Stimulated activated CD8-positive, alpha-beta memory T cell treated with anti-CD3 and anti-CD28 coated beads, Interleukin-4, amount 100 ng/mL, for 24 hours (primary cell): ENCODE measurements at regions not wholly inside any gene's neighbourhood (a gene's known extent, or its start where the extent isn't known, plus 50 kb on each side); places are given as distances from the start of the nearest gene placed in this dataset.
"Not testable (repeated sequence)": the region's sequence is repeated elsewhere in the genome, so short reads cannot be mapped to it uniquely, and the experiment has no call there.

Experiments used
- DNase-seq: peaks from one replicate; pipeline ENCODE4 v3.0.0-alpha.2; 2020; ENCODE audit warnings: low read depth

DNA sequence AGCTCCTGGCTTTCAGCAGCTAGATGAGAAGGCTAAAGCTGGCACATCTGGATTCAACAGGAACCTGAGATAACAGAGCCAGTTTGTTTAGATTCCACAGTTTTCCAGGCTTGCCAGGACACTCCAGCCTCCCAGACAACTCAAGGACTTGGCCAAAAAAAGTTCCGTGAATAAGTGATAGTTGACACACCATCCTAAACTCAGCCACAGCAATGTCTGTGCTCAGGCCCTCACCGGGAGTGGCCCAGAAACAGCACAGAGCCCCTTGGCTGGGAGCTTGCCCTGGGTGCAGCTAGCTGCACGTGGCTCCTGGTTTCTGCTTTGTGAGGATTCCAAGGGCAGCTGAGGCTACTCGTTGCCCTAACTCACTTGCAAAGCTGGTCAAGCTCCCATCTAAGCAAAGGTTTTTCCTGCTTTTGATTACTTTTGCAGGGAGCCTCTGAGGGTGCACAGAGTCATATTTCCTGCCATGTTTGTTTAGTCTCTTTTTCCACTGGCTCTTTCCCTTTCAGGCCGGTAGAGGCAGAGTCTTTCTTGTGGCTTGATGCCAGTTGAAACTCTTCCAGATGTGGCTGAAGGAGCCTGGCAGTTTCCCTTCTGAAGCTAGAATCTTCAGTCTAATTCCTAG is 118.3 kb upstream of the ECI2 start:
- no peak for DNase-seq

- DNase-seq: not testable (repeated sequence)
These were observed 117.1 kb upstream of the ECI2 start for GRCh38 chr6:4252445-4252844.

DNA sequence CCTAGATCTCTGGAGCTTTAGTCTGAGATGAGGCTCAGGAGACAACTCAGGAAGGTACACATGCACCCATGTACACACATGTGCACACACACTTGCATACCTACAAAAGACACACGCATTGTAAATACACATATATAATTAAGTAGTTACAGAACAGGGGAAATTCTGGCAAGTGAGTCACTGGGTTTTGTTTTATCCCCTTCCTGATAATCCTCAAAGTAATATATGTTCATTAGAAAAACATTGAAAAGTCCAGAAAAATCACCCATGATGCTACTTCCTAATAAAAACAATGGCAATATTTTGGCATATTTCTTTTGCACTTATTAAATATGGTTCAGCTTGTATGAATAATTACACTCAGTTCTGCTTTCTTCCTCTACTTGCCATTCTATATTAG is 115.3 kb upstream of the ECI2 start:
- DNase-seq: no peak

DNA sequence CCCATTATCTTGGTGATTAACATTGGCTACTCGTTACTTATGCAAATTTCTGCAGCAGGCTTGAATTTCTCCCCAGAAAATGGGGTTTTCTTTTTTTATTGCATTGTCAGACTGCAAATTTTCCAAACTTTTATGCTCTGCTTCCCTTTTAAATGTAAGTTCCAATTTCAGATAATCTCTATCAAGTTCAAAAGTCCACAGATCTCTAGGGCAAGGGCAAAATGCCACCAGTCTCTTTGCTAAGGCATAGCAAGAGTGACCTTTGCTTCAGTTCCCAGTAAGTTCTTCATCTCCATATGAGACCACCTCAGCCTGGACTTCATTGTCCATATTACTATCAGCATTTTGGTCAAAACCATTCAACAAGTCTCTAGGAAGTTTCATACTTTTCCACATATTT is 108.5 kb upstream of the ECI2 start:
- not testable (repeated sequence) for DNase-seq

DNA sequence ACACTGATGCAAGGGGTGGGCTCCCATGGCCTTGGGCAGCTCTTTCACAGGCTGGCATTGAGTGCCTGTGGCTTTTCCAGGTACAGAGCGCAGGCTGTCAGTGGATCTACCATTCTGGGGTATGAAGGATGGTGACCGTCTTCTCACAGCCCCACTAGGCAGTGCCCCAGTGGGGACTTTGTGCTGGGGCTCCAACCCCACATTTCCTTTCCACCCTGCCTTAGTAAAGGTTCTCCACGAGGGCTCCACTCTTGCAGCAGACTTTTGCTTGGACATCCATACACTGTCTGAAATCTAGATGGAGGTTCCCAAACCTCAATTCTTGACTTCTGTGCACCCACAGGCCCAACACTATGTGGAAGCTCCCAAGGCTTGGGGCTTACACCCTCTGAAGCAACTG is 107.9 kb upstream of the ECI2 start:
- DNase-seq: no peak

GRCh38 chr6:4242601-4243000 is 107.2 kb upstream of the ECI2 start:
- DNase-seq: no peak

DNA sequence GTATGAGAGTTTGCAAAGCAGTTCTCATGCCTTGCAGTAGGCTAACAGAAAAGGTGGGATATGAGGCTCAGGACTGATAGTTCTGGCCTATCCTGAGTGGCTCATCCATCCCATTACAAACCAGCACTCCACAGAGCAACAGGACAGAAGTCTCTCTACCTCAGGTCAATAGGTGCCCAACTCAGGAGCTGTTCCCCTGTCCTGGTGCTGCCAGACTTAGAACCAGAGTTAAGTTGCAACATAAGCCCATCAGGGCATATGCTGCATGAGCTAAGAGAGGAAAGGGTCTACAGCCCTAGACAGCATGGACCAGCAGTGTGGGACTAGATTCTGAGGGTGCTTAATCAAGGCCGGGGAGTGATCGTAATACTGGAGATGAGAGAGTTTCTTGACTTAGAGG is 104.8 kb upstream of the ECI2 start:
- no peak for DNase-seq

GRCh38 chr6:4225161-4225872 is 89.9 kb upstream of the ECI2 start:
- DNase-seq: no peak

- DNase-seq: no peak
These were observed 88.9 kb upstream of the ECI2 start for GRCh38 chr6:4224067-4224978.

DNA sequence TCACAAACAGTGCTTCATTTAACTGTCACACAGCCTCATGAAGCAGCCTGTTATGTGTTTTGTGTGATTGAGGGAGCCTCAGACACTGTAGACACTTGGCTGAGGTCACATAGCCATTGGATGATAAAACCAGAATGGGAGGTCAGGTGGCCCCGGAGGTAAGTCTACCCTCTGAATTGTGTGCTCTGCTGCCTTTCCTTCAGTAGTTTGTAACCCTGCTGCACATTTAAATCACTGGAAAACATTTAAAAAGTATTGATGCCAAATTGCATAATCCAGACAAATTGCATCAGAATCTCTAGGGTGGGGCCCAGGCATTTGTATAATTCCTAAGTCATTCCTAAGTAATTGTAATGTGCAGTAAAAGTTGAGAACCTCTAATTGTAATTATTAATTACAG is 85.2 kb upstream of the ECI2 start:
- no peak for DNase-seq

- DNase-seq: not testable (repeated sequence)
These were observed 83.4 kb upstream of the ECI2 start for GRCh38 chr6:4218619-4219317.

DNA sequence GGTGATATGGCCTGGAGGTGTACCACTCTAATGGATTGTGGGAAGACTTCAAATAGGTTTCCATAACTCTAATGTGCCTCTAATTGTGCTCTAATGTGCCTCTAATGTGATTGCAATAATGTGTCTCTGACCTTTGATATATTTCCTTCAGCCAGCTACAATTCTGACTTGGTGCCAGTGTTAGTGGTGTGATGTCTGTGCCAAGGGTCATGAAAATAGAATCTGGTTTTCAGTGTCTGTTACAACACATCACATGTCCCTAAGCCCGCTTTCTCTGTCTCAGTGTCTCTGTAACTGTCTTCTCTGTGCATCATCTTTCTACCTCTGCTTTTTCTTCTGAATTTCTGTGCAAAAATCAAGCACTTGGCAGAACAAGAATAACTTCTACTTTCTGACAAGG is 77.2 kb upstream of the ECI2 start:
- DNase-seq: no peak

- peak; percentile 37 for DNase-seq
These were observed 75.4 kb upstream of the ECI2 start for GRCh38 chr6:4210629-4211419.

- no peak for DNase-seq
These were observed 73.8 kb upstream of the ECI2 start for GRCh38 chr6:4209196-4209595.

GRCh38 chr6:4208158-4208557 is 72.8 kb upstream of the ECI2 start:
- no peak for DNase-seq

DNA sequence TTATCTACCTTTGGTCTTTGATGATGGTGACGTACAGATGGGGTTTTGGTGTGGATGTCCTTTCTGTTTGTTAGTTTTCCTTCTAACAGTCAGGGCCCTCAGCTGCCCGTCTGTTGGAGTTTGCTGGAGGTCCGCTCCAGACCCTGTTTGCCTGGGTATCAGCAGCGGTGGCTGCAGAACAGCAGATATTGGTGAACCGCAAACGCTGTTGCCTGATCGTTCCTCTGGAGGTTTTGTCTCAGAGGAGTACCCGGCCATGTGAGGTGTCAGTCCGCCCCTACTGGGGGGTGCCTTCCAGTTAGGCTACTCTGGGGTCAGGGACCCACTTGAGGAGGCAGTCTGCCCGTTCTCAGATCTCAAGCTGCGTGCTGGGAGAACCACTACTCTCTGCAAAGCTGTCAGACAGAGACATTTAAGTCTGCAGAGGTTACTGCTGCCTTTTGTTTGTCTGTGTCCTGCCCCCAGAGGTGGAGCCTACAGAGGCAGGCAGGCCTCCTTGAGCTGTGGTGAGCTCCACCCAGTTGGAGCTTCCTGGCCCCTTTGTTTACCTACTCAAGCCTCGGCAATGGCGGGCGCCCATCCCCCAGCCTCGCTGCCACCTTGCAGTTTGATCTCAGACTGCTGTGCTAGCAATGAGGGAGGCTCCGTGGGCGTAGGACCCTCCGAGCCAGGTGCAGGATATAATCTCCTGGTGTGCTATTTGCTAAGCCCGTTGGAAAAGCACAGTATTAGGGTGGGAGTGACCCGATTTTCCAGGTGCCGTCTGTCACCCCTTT is 68.5 kb upstream of the ECI2 start:
- DNase-seq: not testable (repeated sequence)

GRCh38 chr6:4192627-4193026 is 57.3 kb upstream of the ECI2 start:
- no peak for DNase-seq

- DNase-seq: no peak
These were observed 56.8 kb upstream of the ECI2 start for GRCh38 chr6:4192173-4192572.

- no peak for DNase-seq
These were observed 55.9 kb upstream of the ECI2 start for GRCh38 chr6:4191271-4191721.

- no peak for DNase-seq
These were observed 53.9 kb upstream of the ECI2 start for GRCh38 chr6:4189249-4189648.

GRCh38 chr6:4188801-4189200 is 53.4 kb upstream of the ECI2 start:
- no peak for DNase-seq
